ENCODE measurements at regions not wholly inside any gene's neighbourhood (a gene's known extent, or its start where the extent isn't known, plus 50 kb on each side); places are given as distances from the start of the nearest gene placed in this dataset.

GRCh38 chr16:86982912-86983311 is 334.3 kb downstream of the C16orf95 start:
- Histone ChIP-seq H3K36me3 (replicated peaks in 1 of 2; ENCODE audit: control insufficient read depth in 2 of 2, insufficient read depth in 2 of 2, low read length in 2 of 2) (no peaks in the 10 kb centered on the region), H3K23ac (ENCODE audit: low read depth, low read length, poor library complexity) (no peak overlapping the region), H3K9ac (ENCODE audit: low read depth, low read length, poor library complexity) (no peak overlapping the region), H3K79me1 (ENCODE audit: low read depth, low read length) (no peaks in the 10 kb centered on the region), H3K9me3 (replicated peaks in 1 of 2; ENCODE audit: control insufficient read depth in 2 of 2, insufficient read depth in 1 of 2, low read depth in 1 of 2, low read length in 2 of 2) (no peaks in the 10 kb centered on the region), H4K91ac (ENCODE audit: low read depth, low read length, poor library complexity) (no peak overlapping the region), H3K4me2 (ENCODE audit: insufficient read depth, low read length, poor library complexity, severe bottlenecking) (no peak overlapping the region), H3K27me3 (ENCODE audit: control insufficient read depth in 3 of 3, insufficient read depth in 3 of 3, low read depth in 1 of 3, low read length in 3 of 3) (no peaks in the 10 kb centered on the region), H3K4me1 (ENCODE audit: control insufficient read depth in 2 of 2, insufficient read depth in 1 of 2, low read depth in 1 of 2, low read length in 2 of 2) (peaks cover 0 to 11% of the 10 kb centered on the region in 2 donors), H3K27ac (replicated peaks; ENCODE audit: low read length) (no peak overlapping the region), H2AK5ac (ENCODE audit: low read depth, low read length) (no peak overlapping the region), H2BK5ac (ENCODE audit: low read length) (no peak overlapping the region), H3K4me3 (ENCODE audit: low read length in 2 of 2) (peak overlapping the region in 1 of 2 donors; percentile 35), H2BK120ac (ENCODE audit: low read depth, low read length) (no peak overlapping the region), H4K8ac (ENCODE audit: low read depth, low read length) (no peak overlapping the region), H3K18ac (ENCODE audit: low read length) (no peak overlapping the region), H3K14ac (ENCODE audit: low read length) (no peak overlapping the region), H2AFZ (ENCODE audit: low read length) (no peak overlapping the region), H2BK15ac (ENCODE audit: low read length) (no peak overlapping the region), H2BK12ac (ENCODE audit: low read length) (no peak overlapping the region), H3K4ac (ENCODE audit: low read length) (no peak overlapping the region)
- no peak for DNase-seq (ENCODE audit: low spot score)
- WGBS, 2 donors (ENCODE audit: extremely low coverage in 2 of 2, insufficient read length in 2 of 2, insufficient replicate concordance in 1 of 2), result no CpG with 5 or more reads among the region's 12 CpGs

- H3K36me3 ChIP-seq (replicated peaks in 1 of 2; ENCODE audit: control insufficient read depth in 2 of 2, insufficient read depth in 2 of 2, low read length in 2 of 2), result no peaks in the 10 kb centered on the region
- no peak overlapping the region for H2AFZ ChIP-seq (ENCODE audit: low read length)
- no peak overlapping the region for H3K23ac ChIP-seq (ENCODE audit: low read depth, low read length, poor library complexity)
- H3K9ac ChIP-seq (ENCODE audit: low read depth, low read length, poor library complexity), result no peak overlapping the region
- H3K4ac ChIP-seq (ENCODE audit: low read length), result no peak overlapping the region
- no peaks in the 10 kb centered on the region for H3K9me3 ChIP-seq (replicated peaks in 1 of 2; ENCODE audit: control insufficient read depth in 2 of 2, insufficient read depth in 1 of 2, low read depth in 1 of 2, low read length in 2 of 2)
- no peak overlapping the region for H2AK5ac ChIP-seq (ENCODE audit: low read depth, low read length)
- no peak overlapping the region for H3K18ac ChIP-seq (ENCODE audit: low read length)
- no peak for DNase-seq (ENCODE audit: low spot score)
- H3K79me1 ChIP-seq (ENCODE audit: low read depth, low read length), result no peaks in the 10 kb centered on the region
- no peak overlapping the region for H2BK5ac ChIP-seq (ENCODE audit: low read length)
- no peak overlapping the region for H2BK120ac ChIP-seq (ENCODE audit: low read depth, low read length)
- H3K4me1 ChIP-seq (ENCODE audit: control insufficient read depth in 2 of 2, insufficient read depth in 1 of 2, low read depth in 1 of 2, low read length in 2 of 2), result peaks cover 0 to 11% of the 10 kb centered on the region in 2 donors
- no peak overlapping the region for H3K4me3 ChIP-seq (ENCODE audit: low read length in 2 of 2)
- H4K91ac ChIP-seq (ENCODE audit: low read depth, low read length, poor library complexity), result no peak overlapping the region
- H4K8ac ChIP-seq (ENCODE audit: low read depth, low read length), result no peak overlapping the region
- H2BK15ac ChIP-seq (ENCODE audit: low read length), result no peak overlapping the region
- no peaks in the 10 kb centered on the region for H3K27me3 ChIP-seq (ENCODE audit: control insufficient read depth in 3 of 3, insufficient read depth in 3 of 3, low read depth in 1 of 3, low read length in 3 of 3)
- H3K4me2 ChIP-seq (ENCODE audit: insufficient read depth, low read length, poor library complexity, severe bottlenecking), result no peak overlapping the region
- no peak overlapping the region for H2BK12ac ChIP-seq (ENCODE audit: low read length)
- no peak overlapping the region for H3K27ac ChIP-seq (replicated peaks; ENCODE audit: low read length)
- no peak overlapping the region for H3K14ac ChIP-seq (ENCODE audit: low read length)
Measured at GRCh38 chr16:86983621-86984020, 333.6 kb downstream of the C16orf95 start.

GRCh38 chr16:86984343-86984742 is 332.8 kb downstream of the C16orf95 start:
- no CpG with 5 or more reads among the region's 10 CpGs for WGBS, 2 donors (ENCODE audit: extremely low coverage in 2 of 2, insufficient read length in 2 of 2, insufficient replicate concordance in 1 of 2)

DNA sequence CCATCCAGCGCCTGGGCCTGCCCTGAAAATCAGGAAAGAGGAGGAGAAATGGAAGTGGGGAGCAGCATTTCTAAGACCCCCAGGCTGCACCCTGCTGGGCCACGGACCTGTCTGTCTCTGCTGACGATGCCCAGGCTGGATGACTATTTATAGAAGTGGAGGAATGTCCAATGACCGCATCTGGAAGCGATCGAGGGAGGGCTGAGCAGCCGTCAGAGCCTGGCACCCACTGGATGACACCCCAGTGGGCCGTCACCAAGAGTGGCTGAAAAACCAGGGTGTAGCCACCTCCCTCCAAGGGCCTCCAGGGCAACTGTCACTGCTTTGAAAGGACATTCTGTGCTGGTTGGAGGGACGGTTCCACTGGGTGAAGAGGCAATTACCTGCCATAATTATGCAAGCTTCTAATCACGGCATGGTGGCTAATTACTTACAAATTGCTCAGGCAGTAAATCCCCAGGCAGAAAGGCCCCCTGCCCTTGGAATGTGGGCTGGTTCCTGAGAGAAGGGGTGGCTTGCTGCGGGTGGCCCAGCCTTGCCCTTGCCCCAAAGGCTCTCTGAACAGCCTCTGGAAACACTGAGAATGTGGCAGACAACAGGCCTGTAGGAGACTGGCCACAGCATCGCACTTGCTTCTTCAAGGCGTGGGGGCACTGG is 332.1 kb downstream of the C16orf95 start:
- Histone ChIP-seq H3K18ac (ENCODE audit: low read length) (no peak overlapping the region), H3K4me1 (ENCODE audit: control insufficient read depth in 2 of 2, insufficient read depth in 1 of 2, low read depth in 1 of 2, low read length in 2 of 2) (peaks cover 0 to 12% of the 10 kb centered on the region in 2 donors), H3K4ac (ENCODE audit: low read length) (no peak overlapping the region), H4K8ac (ENCODE audit: low read depth, low read length) (no peak overlapping the region), H3K9ac (ENCODE audit: low read depth, low read length, poor library complexity) (no peak overlapping the region), H3K36me3 (replicated peaks in 1 of 2; ENCODE audit: control insufficient read depth in 2 of 2, insufficient read depth in 2 of 2, low read length in 2 of 2) (no peaks in the 10 kb centered on the region), H3K27ac (replicated peaks; ENCODE audit: low read length) (no peak overlapping the region), H3K14ac (ENCODE audit: low read length) (no peak overlapping the region), H2AK5ac (ENCODE audit: low read depth, low read length) (no peak overlapping the region), H2BK15ac (ENCODE audit: low read length) (no peak overlapping the region), H3K9me3 (replicated peaks in 1 of 2; ENCODE audit: control insufficient read depth in 2 of 2, insufficient read depth in 1 of 2, low read depth in 1 of 2, low read length in 2 of 2) (no peaks in the 10 kb centered on the region), H2BK5ac (ENCODE audit: low read length) (no peak overlapping the region), H3K4me2 (ENCODE audit: insufficient read depth, low read length, poor library complexity, severe bottlenecking) (no peak overlapping the region), H2AFZ (ENCODE audit: low read length) (no peak overlapping the region), H2BK12ac (ENCODE audit: low read length) (no peak overlapping the region), H3K23ac (ENCODE audit: low read depth, low read length, poor library complexity) (no peak overlapping the region), H3K79me1 (ENCODE audit: low read depth, low read length) (no peaks in the 10 kb centered on the region), H3K4me3 (ENCODE audit: low read length in 2 of 2) (no peak overlapping the region), H3K27me3 (ENCODE audit: control insufficient read depth in 3 of 3, insufficient read depth in 3 of 3, low read depth in 1 of 3, low read length in 3 of 3) (no peaks in the 10 kb centered on the region), H2BK120ac (ENCODE audit: low read depth, low read length) (no peak overlapping the region), H4K91ac (ENCODE audit: low read depth, low read length, poor library complexity) (no peak overlapping the region)
- WGBS, 2 donors (ENCODE audit: extremely low coverage in 2 of 2, insufficient read length in 2 of 2, insufficient replicate concordance in 1 of 2), result no CpG with 5 or more reads among the region's 13 CpGs
- DNase-seq (ENCODE audit: low spot score), result no peak

More at GRCh38 chr16:86984343-86984742, 332.8 kb downstream of the C16orf95 start:
- no peak overlapping the region for H3K18ac ChIP-seq (ENCODE audit: low read length)
- no peak overlapping the region for H2AK5ac ChIP-seq (ENCODE audit: low read depth, low read length)
- H3K79me1 ChIP-seq (ENCODE audit: low read depth, low read length), result no peaks in the 10 kb centered on the region
- no peak for DNase-seq (ENCODE audit: low spot score)
- no peak overlapping the region for H2BK5ac ChIP-seq (ENCODE audit: low read length)
- H2BK120ac ChIP-seq (ENCODE audit: low read depth, low read length), result no peak overlapping the region
- H3K4me3 ChIP-seq (ENCODE audit: low read length in 2 of 2), result no peak overlapping the region
- no peak overlapping the region for H3K9ac ChIP-seq (ENCODE audit: low read depth, low read length, poor library complexity)
- no peak overlapping the region for H4K8ac ChIP-seq (ENCODE audit: low read depth, low read length)
- no peak overlapping the region for H3K4ac ChIP-seq (ENCODE audit: low read length)
- H3K14ac ChIP-seq (ENCODE audit: low read length), result no peak overlapping the region
- H2AFZ ChIP-seq (ENCODE audit: low read length), result no peak overlapping the region
- no peak overlapping the region for H2BK12ac ChIP-seq (ENCODE audit: low read length)
- no peak overlapping the region for H3K27ac ChIP-seq (replicated peaks; ENCODE audit: low read length)
- no peak overlapping the region for H4K91ac ChIP-seq (ENCODE audit: low read depth, low read length, poor library complexity)
- H3K27me3 ChIP-seq (ENCODE audit: control insufficient read depth in 3 of 3, insufficient read depth in 3 of 3, low read depth in 1 of 3, low read length in 3 of 3), result no peaks in the 10 kb centered on the region
- H2BK15ac ChIP-seq (ENCODE audit: low read length), result no peak overlapping the region
- peaks cover 0 to 11% of the 10 kb centered on the region in 2 donors for H3K4me1 ChIP-seq (ENCODE audit: control insufficient read depth in 2 of 2, insufficient read depth in 1 of 2, low read depth in 1 of 2, low read length in 2 of 2)
- no peaks in the 10 kb centered on the region for H3K9me3 ChIP-seq (replicated peaks in 1 of 2; ENCODE audit: control insufficient read depth in 2 of 2, insufficient read depth in 1 of 2, low read depth in 1 of 2, low read length in 2 of 2)
- H3K36me3 ChIP-seq (replicated peaks in 1 of 2; ENCODE audit: control insufficient read depth in 2 of 2, insufficient read depth in 2 of 2, low read length in 2 of 2), result no peaks in the 10 kb centered on the region
- no peak overlapping the region for H3K23ac ChIP-seq (ENCODE audit: low read depth, low read length, poor library complexity)
- H3K4me2 ChIP-seq (ENCODE audit: insufficient read depth, low read length, poor library complexity, severe bottlenecking), result no peak overlapping the region
